ENCODE measurements at regions not wholly inside any gene's neighbourhood (a gene's known extent, or its start where the extent isn't known, plus 50 kb on each side); places are given as distances from the start of the nearest gene placed in this dataset.

- in situ Hi-C loops (cut with HindIII; ENCODE audit: low pct_ligation_motif_present, low sequenced_read_pairs): no loop called here
- no peaks in the 10 kb centered on the region for H3K36me3 ChIP-seq (replicated peaks)
These were observed 590.3 kb upstream of the GOT2 start for GRCh38 chr16:59324462-59324861.

GRCh38 chr16:59320657-59321056 is 586.5 kb upstream of the GOT2 start:
- H3K4me3 ChIP-seq (ENCODE audit: low read depth, low read length): no peak overlapping the region
- no peaks in the 10 kb centered on the region for H3K36me3 ChIP-seq (replicated peaks)
- DNase-seq: no peak
- H3K27ac ChIP-seq: no peak overlapping the region
- no peaks in the 10 kb centered on the region for H3K27me3 ChIP-seq (replicated peaks)
- in situ Hi-C loops (cut with HindIII; ENCODE audit: low pct_ligation_motif_present, low sequenced_read_pairs): no loop called here
- TF ChIP-seq, protein P1, sequence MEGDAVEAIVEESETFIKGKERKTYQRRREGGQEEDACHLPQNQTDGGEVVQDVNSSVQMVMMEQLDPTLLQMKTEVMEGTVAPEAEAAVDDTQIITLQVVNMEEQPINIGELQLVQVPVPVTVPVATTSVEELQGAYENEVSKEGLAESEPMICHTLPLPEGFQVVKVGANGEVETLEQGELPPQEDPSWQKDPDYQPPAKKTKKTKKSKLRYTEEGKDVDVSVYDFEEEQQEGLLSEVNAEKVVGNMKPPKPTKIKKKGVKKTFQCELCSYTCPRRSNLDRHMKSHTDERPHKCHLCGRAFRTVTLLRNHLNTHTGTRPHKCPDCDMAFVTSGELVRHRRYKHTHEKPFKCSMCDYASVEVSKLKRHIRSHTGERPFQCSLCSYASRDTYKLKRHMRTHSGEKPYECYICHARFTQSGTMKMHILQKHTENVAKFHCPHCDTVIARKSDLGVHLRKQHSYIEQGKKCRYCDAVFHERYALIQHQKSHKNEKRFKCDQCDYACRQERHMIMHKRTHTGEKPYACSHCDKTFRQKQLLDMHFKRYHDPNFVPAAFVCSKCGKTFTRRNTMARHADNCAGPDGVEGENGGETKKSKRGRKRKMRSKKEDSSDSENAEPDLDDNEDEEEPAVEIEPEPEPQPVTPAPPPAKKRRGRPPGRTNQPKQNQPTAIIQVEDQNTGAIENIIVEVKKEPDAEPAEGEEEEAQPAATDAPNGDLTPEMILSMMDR (IDR thresholded peaks at IDR 0.05; ENCODE audit: low read depth, low read length, missing control alignments): no peak

More at GRCh38 chr16:59324462-59324861, 590.3 kb upstream of the GOT2 start:
- Histone ChIP-seq H3K27me3 (replicated peaks) (no peaks in the 10 kb centered on the region), H3K27ac (no peak overlapping the region), H3K4me3 (ENCODE audit: low read depth, low read length) (no peak overlapping the region)
- DNase-seq: no peak
- TF ChIP-seq, protein P1 (IDR thresholded peaks at IDR 0.05; ENCODE audit: low read depth, low read length, missing control alignments): no peak

- in situ Hi-C loops (cut with HindIII; ENCODE audit: low pct_ligation_motif_present, low sequenced_read_pairs): no loop called here
- no peak for DNase-seq
- no peaks in the 10 kb centered on the region for H3K27me3 ChIP-seq (replicated peaks)
- H3K27ac ChIP-seq: no peak overlapping the region
- H3K36me3 ChIP-seq (replicated peaks): no peaks in the 10 kb centered on the region
- TF ChIP-seq, protein P1 (IDR thresholded peaks at IDR 0.05; ENCODE audit: low read depth, low read length, missing control alignments): no peak
- H3K4me3 ChIP-seq (ENCODE audit: low read depth, low read length): no peak overlapping the region
These were observed 585.8 kb upstream of the GOT2 start for GRCh38 chr16:59319871-59320270.

- in situ Hi-C loops (cut with HindIII; ENCODE audit: low pct_ligation_motif_present, low sequenced_read_pairs): no loop called here
- Histone ChIP-seq H3K36me3 (replicated peaks) (no peaks in the 10 kb centered on the region), H3K4me3 (ENCODE audit: low read depth, low read length) (no peak overlapping the region), H3K27ac (no peak overlapping the region), H3K27me3 (replicated peaks) (no peaks in the 10 kb centered on the region)
- DNase-seq: no peak
- TF ChIP-seq, protein P1 (IDR thresholded peaks at IDR 0.05; ENCODE audit: low read depth, low read length, missing control alignments): no peak
These were observed 571.7 kb upstream of the GOT2 start for GRCh38 chr16:59305850-59306249.

- in situ Hi-C loops (cut with HindIII; ENCODE audit: low pct_ligation_motif_present, low sequenced_read_pairs): no loop called here
- no peaks in the 10 kb centered on the region for H3K36me3 ChIP-seq (replicated peaks)
- TF ChIP-seq, protein P1 (IDR thresholded peaks at IDR 0.05; ENCODE audit: low read depth, low read length, missing control alignments): no peak
- H3K4me3 ChIP-seq (ENCODE audit: low read depth, low read length): no peak overlapping the region
- no peak overlapping the region for H3K27ac ChIP-seq
- no peaks in the 10 kb centered on the region for H3K27me3 ChIP-seq (replicated peaks)
- DNase-seq: no peak
These were observed 562.8 kb upstream of the GOT2 start for GRCh38 chr16:59296888-59297287.

DNA sequence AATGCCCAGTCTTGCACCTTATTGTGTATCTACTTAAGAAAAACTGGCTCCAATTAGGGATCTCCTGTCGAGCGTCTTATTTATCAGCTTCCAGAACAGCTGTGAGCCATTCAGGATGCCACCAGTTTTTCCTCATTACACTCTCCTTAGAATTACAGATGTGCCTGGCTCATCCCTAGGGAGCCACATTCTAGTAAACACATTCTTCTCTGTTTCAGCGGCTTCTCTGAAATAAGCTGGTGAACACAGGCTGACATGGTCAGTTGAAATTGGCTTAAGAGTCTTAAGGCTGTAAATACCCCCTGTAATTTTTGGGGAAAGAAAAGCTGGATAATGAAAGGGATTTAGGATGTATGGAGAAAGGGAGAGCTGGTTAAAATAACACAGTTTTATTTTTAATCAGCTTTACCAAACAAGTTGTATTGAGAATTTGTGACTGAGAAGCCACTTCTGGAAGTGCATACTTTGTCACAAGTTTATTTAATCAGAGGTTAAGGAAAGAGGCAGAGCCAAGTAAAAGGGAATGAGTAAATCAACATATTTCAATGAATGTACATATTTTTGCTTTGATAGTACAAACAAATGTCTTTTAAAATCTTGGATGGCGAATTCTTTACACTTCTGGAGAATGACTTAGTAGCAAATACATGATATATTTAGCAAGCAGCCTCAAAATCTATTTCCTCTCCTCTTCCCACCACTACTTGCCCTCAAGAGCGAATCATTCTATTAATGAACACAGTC is 562.0 kb upstream of the GOT2 start:
- H3K4me3 ChIP-seq (ENCODE audit: low read depth, low read length): no peak overlapping the region
- DNase-seq: no peak
- in situ Hi-C loops (cut with HindIII; ENCODE audit: low pct_ligation_motif_present, low sequenced_read_pairs): no loop called here
- TF ChIP-seq, protein P1 (IDR thresholded peaks at IDR 0.05; ENCODE audit: low read depth, low read length, missing control alignments): no peak
- no peaks in the 10 kb centered on the region for H3K27me3 ChIP-seq (replicated peaks)
- H3K27ac ChIP-seq: no peak overlapping the region
- H3K36me3 ChIP-seq (replicated peaks): no peaks in the 10 kb centered on the region
